ENCODE measurements at regions not wholly inside any gene's neighbourhood (a gene's known extent, or its start where the extent isn't known, plus 50 kb on each side); places are given as distances from the start of the nearest gene placed in this dataset.

- H3K36me3 ChIP-seq (ENCODE audit: control insufficient read depth in 2 of 2, insufficient read depth in 1 of 2, low read length in 2 of 2): no peaks in the 10 kb centered on the region
- TF ChIP-seq ZSCAN4 (tag by site-specific recombination; IDR thresholded peaks at IDR 0.05): no peak
- no peak for TF ChIP-seq ZNF133 (tag by site-specific recombination; IDR thresholded peaks at IDR 0.05)
- TF ChIP-seq KLF16 (tag by site-specific recombination; IDR thresholded peaks at IDR 0.05): no peak
- no peak for TF ChIP-seq ZNF391 (tag by site-specific recombination; IDR thresholded peaks at IDR 0.05; ENCODE audit: borderline replicate concordance, low read depth)
- TF ChIP-seq ZNF670 (tag by site-specific recombination; IDR thresholded peaks at IDR 0.05; ENCODE audit: low read depth): no peak
- TF ChIP-seq ZNF280D (tag by site-specific recombination; IDR thresholded peaks at IDR 0.05): no peak
- TF ChIP-seq ZNF776 (tag by site-specific recombination; IDR thresholded peaks at IDR 0.05; ENCODE audit: borderline replicate concordance): no peak
- TF ChIP-seq ZBTB10 (tag by site-specific recombination; IDR thresholded peaks at IDR 0.05): no peak
- TF ChIP-seq KLF17 (tag by site-specific recombination; IDR thresholded peaks at IDR 0.05): no peak
- no peak for TF ChIP-seq ZNF621 (tag by site-specific recombination; IDR thresholded peaks at IDR 0.05)
- TF ChIP-seq ZNF629 (tag by site-specific recombination; IDR thresholded peaks at IDR 0.05): no peak
- TF ChIP-seq TSHZ1 (tag by site-specific recombination; IDR thresholded peaks at IDR 0.05; ENCODE audit: borderline replicate concordance): no peak
- no peak for TF ChIP-seq IKZF3 (tag by site-specific recombination; IDR thresholded peaks at IDR 0.05)
- no peak for TF ChIP-seq ZNF530 (tag by site-specific recombination; IDR thresholded peaks at IDR 0.05; ENCODE audit: low read depth)
- H3K4me1 ChIP-seq (ENCODE audit: control insufficient read depth, insufficient read depth, low read length): no peaks in the 10 kb centered on the region
- ChIA-PET POLR2A (no interaction called here), CTCF (interaction anchor here (0.6 to 1.9 kb wide), 4 partner anchors 9 to 102 kb away, joined by 3 to 6 read pairs (median 4); no protein-coding TSS in a partner anchor)
- H3K27ac ChIP-seq (ENCODE audit: extremely low read depth, low read depth, low read length): no peak overlapping the region
- H3K4me3 ChIP-seq (ENCODE audit: low read depth, low read length): no peak overlapping the region
- H3K9me3 ChIP-seq (ENCODE audit: control insufficient read depth, insufficient read depth, low read depth, low read length): no peaks in the 10 kb centered on the region
Observed at GRCh38 chr10:69685802-69686585, 55.9 kb downstream of the FAM241B start.
